Mesenchymal stem cell (in vitro differentiated cells and primary cell): ENCODE measurements at regions not wholly inside any gene's neighbourhood (a gene's known extent, or its start where the extent isn't known, plus 50 kb on each side); places are given as distances from the start of the nearest gene placed in this dataset.

Experiments used
- DNase-seq: peaks from one replicate; pipeline ENCODE4 v3.0.0-alpha.2; 2013
- H2AFZ ChIP-seq: one replicate; pipeline ENCODE4 v1.6.1; 2013; ENCODE audit warnings: low read depth, mild to moderate bottlenecking, control low read depth, inconsistent platforms, low read length, moderate library complexity
- H2AK5ac ChIP-seq: 2 replicates; pipeline ENCODE4 v1.6.1; 2013; ENCODE audit warnings: low read length, moderate library complexity, mild to moderate bottlenecking, inconsistent platforms; ENCODE audit not compliant: severe bottlenecking
- H2BK120ac ChIP-seq: one replicate; pipeline ENCODE4 v1.6.1; 2013; ENCODE audit warnings: low read depth, mild to moderate bottlenecking, inconsistent platforms, low read length, moderate library complexity
- H2BK12ac ChIP-seq, 2 experiments: one replicate each; pipeline ENCODE4 v1.6.1; 2013; ENCODE audit warnings: inconsistent platforms in 2 of 2, low read length in 2 of 2, mild to moderate bottlenecking in 2 of 2, moderate library complexity in 2 of 2, control low read depth in 1 of 2
- H2BK15ac ChIP-seq: one replicate; pipeline ENCODE4 v1.6.1; 2013; ENCODE audit warnings: mild to moderate bottlenecking, low read depth, inconsistent platforms; ENCODE audit not compliant: poor library complexity, severe bottlenecking
- H2BK5ac ChIP-seq: 2 replicates; pipeline ENCODE4 v1.6.1; 2013; ENCODE audit warnings: low read depth, mild to moderate bottlenecking, low read length, control low read depth, inconsistent platforms; ENCODE audit not compliant: poor library complexity, severe bottlenecking
- H3K14ac ChIP-seq, 2 experiments: one replicate each; pipeline ENCODE4 v1.6.1; 2013; ENCODE audit warnings: inconsistent platforms in 2 of 2, low read length in 2 of 2, control low read depth in 1 of 2, mild to moderate bottlenecking in 1 of 2, moderate library complexity in 1 of 2
- H3K18ac ChIP-seq, 2 experiments: one replicate each; pipeline ENCODE4 v1.6.1; 2013; ENCODE audit warnings: inconsistent platforms in 2 of 2, low read length in 2 of 2, control low read depth in 1 of 2, low read depth in 1 of 2, mild to moderate bottlenecking in 1 of 2
- H3K23ac ChIP-seq, 2 experiments: one replicate each; pipeline ENCODE4 v1.6.1; 2013; ENCODE audit warnings: inconsistent platforms in 2 of 2, low read length in 2 of 2, mild to moderate bottlenecking in 2 of 2, moderate library complexity in 2 of 2, control low read depth in 1 of 2
- H3K27ac ChIP-seq: 2 replicates; pipeline ENCODE4 v1.5.1; 2013; ENCODE audit warnings: mild to moderate bottlenecking, moderate library complexity, low read length, control low read depth, inconsistent platforms; ENCODE audit not compliant: poor library complexity, severe bottlenecking
- H3K27me3 ChIP-seq, 2 experiments: 2 replicates each; pipeline versions ENCODE4 v1.6.1 to v1.7.0; 2013; ENCODE audit warnings: low read length in 2 of 2, mild to moderate bottlenecking in 2 of 2, moderate library complexity in 2 of 2, control low read depth in 1 of 2, inconsistent platforms in 1 of 2; ENCODE audit not compliant: control insufficient read depth in 1 of 2, insufficient read depth in 1 of 2
- H3K36me3 ChIP-seq, 2 experiments: 2 replicates each; pipeline versions ENCODE4 v1.6.1 to v1.7.0; 2013; ENCODE audit warnings: low read length in 2 of 2, control low read depth in 1 of 2, inconsistent platforms in 1 of 2, low read depth in 1 of 2, mild to moderate bottlenecking in 1 of 2; ENCODE audit not compliant: insufficient read depth in 2 of 2, control insufficient read depth in 1 of 2
- H3K4ac ChIP-seq, 2 experiments: one replicate each; pipeline ENCODE4 v1.6.1; 2013; ENCODE audit warnings: inconsistent platforms in 2 of 2, low read length in 2 of 2, mild to moderate bottlenecking in 2 of 2, moderate library complexity in 2 of 2, control low read depth in 1 of 2, low read depth in 1 of 2
- H3K4me1 ChIP-seq: 2 replicates; pipeline ENCODE4 v1.6.1; 2013; ENCODE audit warnings: low read depth, low read length, control low read depth; ENCODE audit not compliant: control insufficient read depth, insufficient read depth
- H3K4me2 ChIP-seq: 2 replicates; pipeline ENCODE4 v1.6.1; 2013; ENCODE audit warnings: low read length, mild to moderate bottlenecking, inconsistent platforms; ENCODE audit not compliant: poor library complexity, severe bottlenecking
- H3K4me3 ChIP-seq, 2 experiments: 2 replicates each; pipeline versions ENCODE4 v1.5.1 to v1.7.0; 2013; ENCODE audit warnings: low read length in 2 of 2, mild to moderate bottlenecking in 2 of 2, control low read depth in 1 of 2, low read depth in 1 of 2; ENCODE audit not compliant: insufficient read depth in 1 of 2
- H3K79me1 ChIP-seq: replicated peaks from 2 replicates; pipeline ENCODE4 v1.6.1; 2013; ENCODE audit warnings: mild to moderate bottlenecking, control low read depth, low read length, inconsistent platforms; ENCODE audit not compliant: poor library complexity, severe bottlenecking
- H3K9ac ChIP-seq: 2 replicates; pipeline ENCODE4 v1.7.0; 2013; ENCODE audit warnings: mild to moderate bottlenecking, low read length, moderate library complexity
- H3K9me3 ChIP-seq: 2 replicates; pipeline ENCODE4 v1.7.0; 2013; ENCODE audit warnings: mild to moderate bottlenecking, low read length; ENCODE audit not compliant: control insufficient read depth
- H4K8ac ChIP-seq: one replicate; pipeline ENCODE4 v1.6.1; 2013; ENCODE audit warnings: inconsistent platforms, mild to moderate bottlenecking, low read length, moderate library complexity
- H4K91ac ChIP-seq: one replicate; pipeline ENCODE4 v1.6.1; 2013; ENCODE audit warnings: mild to moderate bottlenecking, low read length, inconsistent platforms
- WGBS: methylation state at CpG from one replicate; pipeline ENCODE4 v1.1.7; 2013; ENCODE audit warnings: mixed read lengths; 5-methylcytosine and 5-hydroxymethylcytosine counted together

DNA sequence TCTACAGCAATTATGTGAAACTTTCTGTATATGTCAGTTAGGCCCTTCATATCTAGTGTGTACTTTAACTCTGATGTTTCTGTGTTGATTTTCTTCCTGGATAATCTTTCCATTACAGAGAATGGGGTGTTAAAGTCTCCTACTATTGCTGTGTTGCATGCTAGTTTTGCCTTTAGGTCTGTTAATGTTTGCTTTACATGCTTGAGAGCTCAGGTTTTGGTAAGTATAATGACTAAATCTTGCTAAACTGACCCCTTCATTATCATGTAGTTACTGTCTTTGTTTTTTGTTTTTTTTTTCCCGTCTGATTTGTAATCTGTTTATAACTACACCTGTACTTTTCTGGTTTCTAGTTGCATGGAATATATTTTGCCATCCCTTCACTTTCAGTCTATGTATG, 63.6 kb upstream of the UGT2B15 start:
- Histone ChIP-seq H2AFZ (no peak overlapping the region), H3K9ac (no peak overlapping the region), H3K18ac (no peak overlapping the region), H3K4ac (no peak overlapping the region), H3K9me3 (no peaks in the 10 kb centered on the region), H3K4me1 (peaks cover 3% of the 10 kb centered on the region), H2BK5ac (no peak overlapping the region), H3K36me3 (no peaks in the 10 kb centered on the region), H2BK15ac (no peak overlapping the region), H3K4me3 (no peak overlapping the region), H3K27me3 (no peaks in the 10 kb centered on the region), H4K91ac (no peak overlapping the region), H3K4me2 (no peak overlapping the region), H2BK120ac (no peak overlapping the region), H3K79me1 (no peaks in the 10 kb centered on the region), H3K23ac (no peak overlapping the region), H4K8ac (no peak overlapping the region), H2AK5ac (no peak overlapping the region), H2BK12ac (no peak overlapping the region), H3K14ac (no peak overlapping the region), H3K27ac (no peak overlapping the region)
- no peak for DNase-seq
- WGBS = no CpG with 5 or more reads among the region's 1 CpG

DNA sequence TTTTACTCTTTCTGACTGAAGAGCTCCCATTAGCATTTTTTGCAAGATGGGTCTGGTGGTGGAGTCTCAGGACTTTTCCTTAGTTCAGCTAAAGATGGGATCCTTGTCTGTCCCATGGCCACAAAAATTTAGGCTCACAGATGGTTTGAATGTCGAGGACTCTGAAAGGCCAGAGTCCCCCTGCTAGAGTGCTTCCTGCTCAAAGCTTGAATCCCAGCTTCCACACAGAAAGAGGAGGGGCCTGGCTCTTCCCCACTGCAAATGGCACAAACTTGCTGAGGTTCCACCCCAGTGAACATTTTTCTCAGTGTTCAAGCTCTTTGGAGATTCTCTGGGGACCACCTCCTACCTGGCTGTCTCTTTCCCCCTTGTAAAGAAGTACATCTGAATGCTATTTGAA, 64.7 kb upstream of the UGT2B15 start:
- WGBS = 69% methylated on average over 1 of the region's 1 CpG
- no peak overlapping the region for H3K4ac ChIP-seq
- H3K9ac ChIP-seq = no peak overlapping the region
- H2BK120ac ChIP-seq = no peak overlapping the region
- H2BK5ac ChIP-seq = no peak overlapping the region
- H3K79me1 ChIP-seq = no peaks in the 10 kb centered on the region
- no peak overlapping the region for H3K14ac ChIP-seq
- no peak overlapping the region for H2BK12ac ChIP-seq
- H3K9me3 ChIP-seq = no peaks in the 10 kb centered on the region
- no peak overlapping the region for H3K18ac ChIP-seq
- H3K36me3 ChIP-seq = no peaks in the 10 kb centered on the region
- peaks cover 3% of the 10 kb centered on the region for H3K4me1 ChIP-seq
- H3K27me3 ChIP-seq = no peaks in the 10 kb centered on the region
- no peak for DNase-seq
- H4K8ac ChIP-seq = no peak overlapping the region
- no peak overlapping the region for H2AK5ac ChIP-seq
- H4K91ac ChIP-seq = no peak overlapping the region
- no peak overlapping the region for H2BK15ac ChIP-seq
- no peak overlapping the region for H2AFZ ChIP-seq
- no peak overlapping the region for H3K27ac ChIP-seq
- no peak overlapping the region for H3K4me3 ChIP-seq
- H3K23ac ChIP-seq = no peak overlapping the region
- no peak overlapping the region for H3K4me2 ChIP-seq

DNA sequence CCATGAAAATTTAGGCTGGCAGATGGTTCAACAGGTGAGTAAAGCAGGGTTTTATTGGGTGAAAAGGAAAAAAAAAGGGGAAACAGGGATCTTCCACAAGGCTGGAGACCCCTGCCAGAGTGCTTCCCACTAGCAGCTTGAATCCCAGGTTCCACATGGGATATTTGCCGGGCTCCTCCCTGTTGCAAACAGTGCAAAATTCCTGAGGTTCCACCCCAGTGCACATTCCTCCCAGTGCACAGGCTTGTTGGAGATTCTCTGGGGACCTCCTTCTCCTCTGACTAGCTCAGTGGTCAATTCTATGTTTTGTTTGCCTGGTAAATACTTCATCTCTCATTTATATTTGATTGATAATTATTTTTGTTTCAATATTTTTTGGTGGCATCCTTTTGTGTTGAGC, 66.4 kb upstream of the UGT2B15 start:
- WGBS = 100% methylated on average over 1 of the region's 1 CpG
- no peak overlapping the region for H3K4ac ChIP-seq
- H4K91ac ChIP-seq = no peak overlapping the region
- no peak overlapping the region for H2BK15ac ChIP-seq
- no peak overlapping the region for H2AK5ac ChIP-seq
- no peak overlapping the region for H2BK120ac ChIP-seq
- no peaks in the 10 kb centered on the region for H3K36me3 ChIP-seq
- DNase-seq = no peak
- no peak overlapping the region for H3K27ac ChIP-seq
- no peaks in the 10 kb centered on the region for H3K27me3 ChIP-seq
- peaks cover 3% of the 10 kb centered on the region for H3K4me1 ChIP-seq
- H3K23ac ChIP-seq = no peak overlapping the region
- H3K9me3 ChIP-seq = peaks cover under 1% of the 10 kb centered on the region
- no peak overlapping the region for H4K8ac ChIP-seq
- H3K4me3 ChIP-seq = no peak overlapping the region
- H3K18ac ChIP-seq = no peak overlapping the region
- H3K9ac ChIP-seq = no peak overlapping the region
- no peak overlapping the region for H2BK12ac ChIP-seq
- no peak overlapping the region for H3K4me2 ChIP-seq
- no peak overlapping the region for H2BK5ac ChIP-seq
- H2AFZ ChIP-seq = no peak overlapping the region
- H3K14ac ChIP-seq = no peak overlapping the region
- no peaks in the 10 kb centered on the region for H3K79me1 ChIP-seq

DNA sequence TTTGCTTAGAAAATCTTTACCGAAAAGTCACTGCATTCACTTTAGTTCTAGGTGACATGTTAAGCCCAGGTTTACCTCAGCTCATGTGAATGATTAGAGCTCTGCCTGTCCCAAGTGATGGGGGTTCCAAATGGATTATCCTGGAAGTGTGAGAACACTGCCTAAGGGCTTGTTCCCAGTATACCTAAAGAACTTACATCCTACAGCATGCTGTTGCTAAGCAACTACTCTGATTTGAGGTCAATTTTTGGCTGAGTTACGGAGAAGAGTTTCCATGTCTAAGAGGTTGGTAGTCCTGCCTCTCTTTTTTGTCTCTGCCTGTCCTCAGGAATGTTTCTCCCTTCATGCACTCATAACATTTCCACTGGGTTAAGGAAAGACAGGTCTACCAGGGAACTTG, 67.6 kb upstream of the UGT2B15 start:
- Histone ChIP-seq H3K9ac (no peak overlapping the region), H2BK5ac (no peak overlapping the region), H3K9me3 (peaks cover 8% of the 10 kb centered on the region), H3K14ac (no peak overlapping the region), H2BK12ac (no peak overlapping the region), H2BK15ac (no peak overlapping the region), H3K23ac (no peak overlapping the region), H4K8ac (no peak overlapping the region), H3K4me3 (no peak overlapping the region), H3K4ac (no peak overlapping the region), H3K4me2 (no peak overlapping the region), H3K36me3 (no peaks in the 10 kb centered on the region), H3K27me3 (no peaks in the 10 kb centered on the region), H3K18ac (no peak overlapping the region), H3K27ac (no peak overlapping the region), H2BK120ac (no peak overlapping the region), H2AFZ (no peak overlapping the region), H4K91ac (no peak overlapping the region), H2AK5ac (no peak overlapping the region), H3K4me1 (peaks cover 3% of the 10 kb centered on the region), H3K79me1 (no peaks in the 10 kb centered on the region)
- DNase-seq = no peak
- 93% methylated on average over 1 of the region's 2 CpGs for WGBS
